ENCODE measurements at regions not wholly inside any gene's neighbourhood (a gene's known extent, or its start where the extent isn't known, plus 50 kb on each side); places are given as distances from the start of the nearest gene placed in this dataset.
"Not testable (repeated sequence)": the region's sequence is repeated elsewhere in the genome, so short reads cannot be mapped to it uniquely, and the experiment has no call there.

DNA sequence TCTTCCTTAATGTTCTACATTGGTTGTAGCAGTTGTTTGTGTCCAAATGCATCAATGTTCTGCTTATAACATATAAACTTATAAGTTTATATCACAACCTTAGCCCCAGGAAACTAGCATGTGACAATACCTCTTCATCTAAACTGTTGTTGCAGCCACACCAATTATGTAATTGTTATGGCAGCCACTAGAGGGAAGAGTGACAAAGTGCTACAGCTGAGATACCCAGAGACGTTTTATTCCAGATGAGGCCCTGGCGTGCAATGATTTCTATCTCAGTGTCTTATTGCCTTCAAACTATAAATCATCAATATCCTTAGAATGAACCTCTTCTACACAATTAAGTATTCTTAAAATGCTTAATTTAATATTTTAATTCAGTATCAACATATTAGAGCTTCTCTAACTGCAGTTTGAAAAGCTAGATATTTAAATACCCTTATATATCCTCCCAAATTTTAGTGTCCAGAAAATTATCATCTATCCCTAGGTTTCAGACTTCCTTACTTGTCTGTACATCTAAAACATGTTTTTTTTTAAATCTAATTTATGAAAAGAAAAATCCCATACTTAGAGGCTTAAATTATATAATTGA, 171.6 kb downstream of the PCDH10 start:
- no peaks in the 10 kb centered on the region for H3K4me1 ChIP-seq
- H3K4me2 ChIP-seq (ENCODE audit: low read length), result no peak overlapping the region
- no peaks in the 10 kb centered on the region for H3K27me3 ChIP-seq (ENCODE audit: control insufficient read depth, insufficient read depth, low read length)
- H3K79me2 ChIP-seq, result no peaks in the 10 kb centered on the region
- H3K27ac ChIP-seq, result no peak overlapping the region
- H3K36me3 ChIP-seq (ENCODE audit: control insufficient read depth, insufficient read depth, low read length), result no peaks in the 10 kb centered on the region
- H3K4me3 ChIP-seq (ENCODE audit: low read depth, low read length), result no peak overlapping the region
- TF ChIP-seq CTCF (IDR thresholded peaks at IDR 0.05), result no peak
- H2AFZ ChIP-seq, result no peak overlapping the region
- no peak overlapping the region for H3K9ac ChIP-seq
- H3K9me3 ChIP-seq (ENCODE audit: control insufficient read depth, low read length), result no peaks in the 10 kb centered on the region

DNA sequence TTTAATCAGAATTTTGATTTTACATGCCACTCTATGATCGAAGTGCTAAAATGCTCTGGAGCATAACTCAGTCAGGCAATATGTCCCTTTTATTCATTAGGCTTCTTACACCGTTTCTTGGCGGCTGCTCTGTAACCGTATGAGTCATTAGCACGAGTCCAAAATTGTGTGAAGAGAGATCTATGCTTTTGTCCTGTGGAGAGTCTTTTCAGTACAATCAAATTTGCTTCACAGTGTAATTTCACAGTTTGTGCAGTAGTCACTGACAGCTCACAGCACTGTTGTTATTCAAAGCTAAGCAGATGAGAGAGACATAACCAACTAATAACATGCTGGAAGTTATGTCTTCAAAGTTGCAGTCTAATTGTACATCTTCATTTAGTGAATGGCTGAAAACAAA, 167.8 kb downstream of the PCDH10 start:
- H3K4me1 ChIP-seq, result no peaks in the 10 kb centered on the region
- TF ChIP-seq CTCF (IDR thresholded peaks at IDR 0.05), result no peak
- H3K4me3 ChIP-seq (ENCODE audit: low read depth, low read length), result no peak overlapping the region
- no peak overlapping the region for H3K4me2 ChIP-seq (ENCODE audit: low read length)
- no peaks in the 10 kb centered on the region for H3K27me3 ChIP-seq (ENCODE audit: control insufficient read depth, insufficient read depth, low read length)
- no peak overlapping the region for H2AFZ ChIP-seq
- no peaks in the 10 kb centered on the region for H3K36me3 ChIP-seq (ENCODE audit: control insufficient read depth, insufficient read depth, low read length)
- no peaks in the 10 kb centered on the region for H3K9me3 ChIP-seq (ENCODE audit: control insufficient read depth, low read length)
- H3K79me2 ChIP-seq, result no peaks in the 10 kb centered on the region
- H3K27ac ChIP-seq, result no peak overlapping the region
- H3K9ac ChIP-seq, result no peak overlapping the region

DNA sequence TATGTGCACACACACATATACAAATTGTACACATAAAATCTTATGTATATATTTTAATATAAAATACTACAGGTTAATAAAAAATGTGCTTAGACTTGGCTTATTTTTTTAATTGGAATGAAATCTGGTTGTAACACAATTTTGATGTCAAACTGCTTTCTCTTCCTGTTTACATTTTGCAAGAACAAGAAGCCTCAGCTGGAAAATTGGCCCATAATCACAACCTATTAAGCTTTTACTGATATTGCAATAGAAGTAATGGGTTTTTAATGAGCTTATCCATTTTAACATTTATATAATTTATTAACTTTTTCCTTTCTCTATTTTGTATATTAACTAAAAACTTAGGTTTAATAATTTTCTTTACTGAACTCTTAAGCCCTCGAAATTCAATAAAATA, 165.9 kb downstream of the PCDH10 start:
- no peak for TF ChIP-seq CTCF (IDR thresholded peaks at IDR 0.05)
- Histone ChIP-seq H3K4me3 (ENCODE audit: low read depth, low read length) (no peak overlapping the region), H3K27me3 (ENCODE audit: control insufficient read depth, insufficient read depth, low read length) (no peaks in the 10 kb centered on the region), H3K9me3 (ENCODE audit: control insufficient read depth, low read length) (no peaks in the 10 kb centered on the region), H3K36me3 (ENCODE audit: control insufficient read depth, insufficient read depth, low read length) (no peaks in the 10 kb centered on the region), H3K27ac (no peak overlapping the region), H3K4me2 (ENCODE audit: low read length) (no peak overlapping the region), H3K79me2 (no peaks in the 10 kb centered on the region), H3K4me1 (no peaks in the 10 kb centered on the region), H3K9ac (no peak overlapping the region), H2AFZ (no peak overlapping the region)

DNA sequence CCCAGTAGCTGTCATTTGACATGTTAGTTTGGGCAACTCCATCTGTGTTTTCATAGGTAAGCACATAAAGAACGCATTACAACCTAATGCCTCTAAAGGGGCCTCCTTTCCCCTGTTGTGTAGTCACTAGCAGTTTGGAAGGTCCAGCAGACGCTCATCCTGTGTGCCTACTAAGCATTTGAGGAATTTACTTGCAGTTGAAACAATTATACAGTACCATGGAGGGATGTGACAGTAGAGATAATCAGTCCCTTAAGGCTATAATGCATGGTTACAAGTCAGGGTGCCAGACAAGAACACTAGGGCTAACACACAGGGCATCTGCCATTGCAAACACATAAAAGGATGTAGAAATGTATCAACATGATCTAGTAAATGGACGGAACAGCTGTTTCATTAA, 138.3 kb downstream of the PCDH10 start:
- TF ChIP-seq CTCF (IDR thresholded peaks at IDR 0.05), result no peak
- no peak overlapping the region for H3K4me3 ChIP-seq (ENCODE audit: low read depth, low read length)
- no peak overlapping the region for H3K27ac ChIP-seq
- H3K79me2 ChIP-seq, result no peaks in the 10 kb centered on the region
- H2AFZ ChIP-seq, result no peak overlapping the region
- H3K4me2 ChIP-seq (ENCODE audit: low read length), result no peak overlapping the region
- H3K36me3 ChIP-seq (ENCODE audit: control insufficient read depth, insufficient read depth, low read length), result no peaks in the 10 kb centered on the region
- no peaks in the 10 kb centered on the region for H3K9me3 ChIP-seq (ENCODE audit: control insufficient read depth, low read length)
- no peaks in the 10 kb centered on the region for H3K27me3 ChIP-seq (ENCODE audit: control insufficient read depth, insufficient read depth, low read length)
- H3K4me1 ChIP-seq, result no peaks in the 10 kb centered on the region
- no peak overlapping the region for H3K9ac ChIP-seq

GRCh38 chr4:133278591-133278990, 129.5 kb downstream of the PCDH10 start:
- Histone ChIP-seq H3K4me1 (no peaks in the 10 kb centered on the region), H2AFZ (no peak overlapping the region), H3K9me3 (ENCODE audit: control insufficient read depth, low read length) (no peaks in the 10 kb centered on the region), H3K36me3 (ENCODE audit: control insufficient read depth, insufficient read depth, low read length) (no peaks in the 10 kb centered on the region), H3K27ac (no peak overlapping the region), H3K4me3 (ENCODE audit: low read depth, low read length) (no peak overlapping the region), H3K4me2 (ENCODE audit: low read length) (no peak overlapping the region), H3K9ac (no peak overlapping the region), H3K79me2 (no peaks in the 10 kb centered on the region), H3K27me3 (ENCODE audit: control insufficient read depth, insufficient read depth, low read length) (no peaks in the 10 kb centered on the region)
- no peak for TF ChIP-seq CTCF (IDR thresholded peaks at IDR 0.05)

- not testable (repeated sequence) for H3K4me1 ChIP-seq; H3K4me2 ChIP-seq (ENCODE audit: low read length); H3K9ac ChIP-seq; H2AFZ ChIP-seq; H3K9me3 ChIP-seq (ENCODE audit: control insufficient read depth, low read length); H3K27ac ChIP-seq; H3K36me3 ChIP-seq (ENCODE audit: control insufficient read depth, insufficient read depth, low read length); H3K27me3 ChIP-seq (ENCODE audit: control insufficient read depth, insufficient read depth, low read length); H3K79me2 ChIP-seq; H3K4me3 ChIP-seq (ENCODE audit: low read depth, low read length)
Observed at GRCh38 chr4:133277940-133278339, 128.8 kb downstream of the PCDH10 start.
